BLaER1 treated with 17β-estradiol and CSF1 and Interleukin-3, amounts not matched to agents 10 nM and 100 nM (cell line): ENCODE measurements at regions not wholly inside any gene's neighbourhood (a gene's known extent, or its start where the extent isn't known, plus 50 kb on each side); places are given as distances from the start of the nearest gene placed in this dataset.

Experiments
- H3K27ac ChIP-seq, 11 experiments: shearing (Covaris generic); formaldehyde crosslinking; 2 replicates each; pipeline ENCODE4 v1.8.1; 2022
- H3K27me3 ChIP-seq, 11 experiments: shearing (Covaris generic); formaldehyde crosslinking; 2 replicates each; pipeline ENCODE4 v1.8.1; 2022
- H3K36me3 ChIP-seq, 11 experiments: shearing (Covaris generic); formaldehyde crosslinking; 2 replicates each; pipeline ENCODE4 v1.8.1; 2022
- H3K4me1 ChIP-seq, 10 experiments: shearing (Covaris generic); formaldehyde crosslinking; 2 replicates each; pipeline ENCODE4 v1.8.1; 2022
- H3K4me2 ChIP-seq, 11 experiments: shearing (Covaris generic); formaldehyde crosslinking; 2 replicates each; pipeline ENCODE4 v1.8.1; 2022
- H3K4me3 ChIP-seq, 10 experiments: shearing (Covaris generic); formaldehyde crosslinking; 2 replicates each; pipeline ENCODE4 v1.8.1; 2022
- H3K9ac ChIP-seq, 11 experiments: shearing (Covaris generic); formaldehyde crosslinking; 2 replicates each; pipeline ENCODE4 v1.8.1; 2022
- H3K9me3 ChIP-seq, 11 experiments: shearing (Covaris generic); formaldehyde crosslinking; replicated peaks in 1 of 11; 2 replicates each; pipeline ENCODE4 v1.8.1; 2022
- H4K20me1 ChIP-seq, 11 experiments: shearing (Covaris generic); formaldehyde crosslinking; 2 replicates each; pipeline ENCODE4 v1.8.1; 2022
- Cebpa-rat ChIP-seq, 11 experiments: shearing (Covaris generic); IDR thresholded peaks; 2 replicates each; pipeline ENCODE4 v1.8.1; 2022

GRCh38 chr6:22829070-22829469 lies 259.7 kb downstream of the HDGFL1 start:
- Histone ChIP-seq H3K9me3 (peaks cover 0 to 3% (median 0%) of the 10 kb centered on the region in 11 experiments; a peak in 1 of 22 replicates), H3K27me3 (no peaks in the 10 kb centered on the region), H3K27ac (no peak overlapping the region), H4K20me1 (no peaks in the 10 kb centered on the region), H3K4me3 (no peak overlapping the region), H3K4me2 (no peak overlapping the region), H3K9ac (no peak overlapping the region), H3K4me1 (peaks cover 0 to 10% (median 4%) of the 10 kb centered on the region in 10 experiments; a peak in 7 of 20 replicates), H3K36me3 (no peaks in the 10 kb centered on the region)
- TF ChIP-seq Cebpa-rat (IDR thresholded peaks at IDR 0.05), result no peak

GRCh38 chr6:22830463-22830862 lies 261.1 kb downstream of the HDGFL1 start:
- Histone ChIP-seq H3K9ac (no peak overlapping the region), H3K4me1 (peaks cover 0 to 3% (median under 1%) of the 10 kb centered on the region in 10 experiments; a peak in 5 of 20 replicates), H3K9me3 (peaks cover 0 to 14% (median 6%) of the 10 kb centered on the region in 11 experiments; a peak in 7 of 22 replicates), H3K4me2 (no peak overlapping the region), H3K36me3 (no peaks in the 10 kb centered on the region), H3K27me3 (no peaks in the 10 kb centered on the region), H3K27ac (no peak overlapping the region), H3K4me3 (no peak overlapping the region), H4K20me1 (no peaks in the 10 kb centered on the region)
- no peak for TF ChIP-seq Cebpa-rat (IDR thresholded peaks at IDR 0.05)

- H3K4me1 ChIP-seq, result 0 out of 20 replicates have a peak, but pooled peaks cover 0 to 3% (median 0%) of the 10 kb centered on the region in 10 experiments
- no peaks in the 10 kb centered on the region for H3K36me3 ChIP-seq
- H3K27me3 ChIP-seq, result no peaks in the 10 kb centered on the region
- H3K9ac ChIP-seq, result no peak overlapping the region
- no peak overlapping the region for H3K4me3 ChIP-seq
- no peak for TF ChIP-seq Cebpa-rat (IDR thresholded peaks at IDR 0.05)
- H3K27ac ChIP-seq, result no peak overlapping the region
- no peaks in the 10 kb centered on the region for H4K20me1 ChIP-seq
- H3K9me3 ChIP-seq, result peaks cover 3 to 18% (median 11%) of the 10 kb centered on the region in 11 experiments; a peak in 20 of 22 replicates
- H3K4me2 ChIP-seq, result no peak overlapping the region
Observed at GRCh38 chr6:22833191-22833590, 263.8 kb downstream of the HDGFL1 start.

DNA sequence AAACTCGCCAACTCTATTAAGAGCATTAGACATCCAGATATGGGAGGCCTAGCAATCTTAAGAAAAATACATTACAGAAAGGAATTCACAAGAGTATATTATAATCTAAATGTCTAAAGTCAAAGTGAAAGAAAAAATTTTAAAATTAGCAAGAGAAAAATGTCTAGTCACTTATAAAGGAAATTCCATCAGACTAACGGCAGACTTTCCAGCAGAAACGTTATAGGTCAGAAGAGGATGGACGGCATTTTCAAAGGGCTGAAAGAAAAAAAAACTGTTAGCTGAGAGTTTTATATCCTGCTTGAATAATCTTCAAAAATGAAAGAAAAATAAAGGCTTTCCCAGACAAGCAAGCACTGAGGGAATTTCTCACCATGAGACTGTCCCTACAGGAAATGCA lies 269.0 kb downstream of the HDGFL1 start:
- H3K27ac ChIP-seq, result no peak overlapping the region
- TF ChIP-seq Cebpa-rat (IDR thresholded peaks at IDR 0.05), result no peak
- H3K36me3 ChIP-seq, result no peaks in the 10 kb centered on the region
- no peak overlapping the region for H3K9ac ChIP-seq
- H3K27me3 ChIP-seq, result no peaks in the 10 kb centered on the region
- no peak overlapping the region for H3K4me3 ChIP-seq
- H3K4me1 ChIP-seq, result no peaks in the 10 kb centered on the region
- no peak overlapping the region for H3K4me2 ChIP-seq
- no peaks in the 10 kb centered on the region for H4K20me1 ChIP-seq
- peaks cover 19 to 42% (median 32%) of the 10 kb centered on the region in 11 experiments; a peak in 21 of 22 replicates for H3K9me3 ChIP-seq

GRCh38 chr6:22845467-22845866 lies 276.1 kb downstream of the HDGFL1 start:
- no peak overlapping the region for H3K4me3 ChIP-seq
- H3K27ac ChIP-seq, result no peak overlapping the region
- no peaks in the 10 kb centered on the region for H3K4me1 ChIP-seq
- H3K4me2 ChIP-seq, result no peak overlapping the region
- H4K20me1 ChIP-seq, result no peaks in the 10 kb centered on the region
- peaks cover 0 to 17% (median 8%) of the 10 kb centered on the region in 11 experiments; a peak in 9 of 22 replicates for H3K9me3 ChIP-seq
- no peak for TF ChIP-seq Cebpa-rat (IDR thresholded peaks at IDR 0.05)
- no peaks in the 10 kb centered on the region for H3K36me3 ChIP-seq
- H3K9ac ChIP-seq, result no peak overlapping the region
- no peaks in the 10 kb centered on the region for H3K27me3 ChIP-seq

- H3K4me3 ChIP-seq, result no peak overlapping the region
- H3K27me3 ChIP-seq, result no peaks in the 10 kb centered on the region
- H3K9me3 ChIP-seq, result peaks cover 0 to 7% (median 5%) of the 10 kb centered on the region in 11 experiments; a peak in 4 of 22 replicates
- no peaks in the 10 kb centered on the region for H3K36me3 ChIP-seq
- no peaks in the 10 kb centered on the region for H4K20me1 ChIP-seq
- TF ChIP-seq Cebpa-rat (IDR thresholded peaks at IDR 0.05), result no peak
- H3K9ac ChIP-seq, result no peak overlapping the region
- H3K27ac ChIP-seq, result no peak overlapping the region
- H3K4me2 ChIP-seq, result no peak overlapping the region
- no peaks in the 10 kb centered on the region for H3K4me1 ChIP-seq
Observed at GRCh38 chr6:22848121-22848520, 278.8 kb downstream of the HDGFL1 start.

DNA sequence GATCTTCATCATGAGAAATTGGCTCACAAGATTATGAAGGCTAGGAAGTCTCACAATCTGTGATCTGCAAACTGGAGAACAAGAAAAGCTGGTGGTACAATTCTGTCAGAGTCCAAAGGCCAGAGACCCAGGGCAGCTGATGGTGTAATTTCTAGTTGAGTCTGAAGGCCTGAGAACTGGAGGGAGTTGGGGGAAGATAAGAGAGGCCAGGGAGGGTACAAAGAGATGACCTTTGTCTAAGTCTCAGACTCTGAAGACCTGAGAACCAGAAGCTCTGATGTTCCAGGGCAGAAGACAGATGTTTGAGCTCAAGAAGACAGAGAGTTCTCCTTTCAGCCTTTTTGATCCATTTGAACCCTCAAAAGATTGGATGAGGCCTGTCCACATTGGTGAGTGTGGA lies 280.6 kb downstream of the HDGFL1 start:
- Histone ChIP-seq H3K9me3 (no peaks in the 10 kb centered on the region), H3K27ac (no peak overlapping the region), H3K27me3 (no peaks in the 10 kb centered on the region), H3K4me3 (no peak overlapping the region), H4K20me1 (no peaks in the 10 kb centered on the region), H3K9ac (no peak overlapping the region), H3K4me2 (no peak overlapping the region), H3K4me1 (no peaks in the 10 kb centered on the region), H3K36me3 (no peaks in the 10 kb centered on the region)
- TF ChIP-seq Cebpa-rat (IDR thresholded peaks at IDR 0.05), result no peak

DNA sequence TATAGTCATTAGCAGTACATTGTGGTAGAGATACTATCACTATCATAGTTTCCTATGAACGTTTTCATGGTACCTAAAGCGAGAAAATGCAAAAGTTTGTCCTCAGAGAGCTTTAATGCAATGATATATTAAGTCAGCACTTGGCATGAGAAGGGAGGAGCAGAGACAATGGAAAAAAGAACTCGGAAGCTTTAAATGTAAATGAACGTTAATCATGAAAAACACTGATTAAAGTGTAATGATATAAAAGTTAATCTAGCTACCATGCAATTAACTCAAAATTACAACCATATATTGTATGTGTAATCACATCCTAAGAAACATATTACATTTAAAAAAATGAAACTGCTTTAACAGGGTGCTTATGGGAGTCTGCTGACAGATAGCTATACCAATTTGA lies 282.7 kb downstream of the HDGFL1 start:
- Histone ChIP-seq H3K4me2 (no peak overlapping the region), H3K9ac (no peak overlapping the region), H4K20me1 (no peaks in the 10 kb centered on the region), H3K4me3 (no peak overlapping the region), H3K9me3 (no peaks in the 10 kb centered on the region), H3K27me3 (no peaks in the 10 kb centered on the region), H3K27ac (no peak overlapping the region), H3K36me3 (no peaks in the 10 kb centered on the region), H3K4me1 (no peaks in the 10 kb centered on the region)
- no peak for TF ChIP-seq Cebpa-rat (IDR thresholded peaks at IDR 0.05)

- Histone ChIP-seq H4K20me1 (no peaks in the 10 kb centered on the region), H3K9ac (no peak overlapping the region), H3K27ac (no peak overlapping the region), H3K4me2 (no peak overlapping the region), H3K9me3 (peaks cover 0 to 10% (median 6%) of the 10 kb centered on the region in 11 experiments; a peak in 7 of 22 replicates), H3K4me3 (no peak overlapping the region), H3K36me3 (no peaks in the 10 kb centered on the region), H3K4me1 (no peaks in the 10 kb centered on the region), H3K27me3 (no peaks in the 10 kb centered on the region)
- TF ChIP-seq Cebpa-rat (IDR thresholded peaks at IDR 0.05), result no peak
Observed at GRCh38 chr6:22873513-22874136, 304.3 kb downstream of the HDGFL1 start.

GRCh38 chr6:22875845-22876244 lies 306.5 kb downstream of the HDGFL1 start:
- Histone ChIP-seq H3K4me2 (no peak overlapping the region), H3K9ac (no peak overlapping the region), H3K27me3 (no peaks in the 10 kb centered on the region), H3K27ac (no peak overlapping the region), H3K4me1 (no peaks in the 10 kb centered on the region), H3K36me3 (no peaks in the 10 kb centered on the region), H4K20me1 (no peaks in the 10 kb centered on the region), H3K9me3 (peaks cover 0 to 10% (median 6%) of the 10 kb centered on the region in 11 experiments; a peak in 7 of 22 replicates), H3K4me3 (no peak overlapping the region)
- peak in 3 of 11 experiments; percentile 13 to 59 (median 18); a peak in 2 of 22 replicates for TF ChIP-seq Cebpa-rat (IDR thresholded peaks at IDR 0.05)
